ENCODE measurements at regions not wholly inside any gene's neighbourhood (a gene's known extent, or its start where the extent isn't known, plus 50 kb on each side); places are given as distances from the start of the nearest gene placed in this dataset.

- Mint-ChIP-seq H3K27me3 (ENCODE audit: unreplicated experiment) (no peaks in the 10 kb centered on the region), H3K4me3 (ENCODE audit: unreplicated experiment) (no peak overlapping the region), H3K9me3 (ENCODE audit: unreplicated experiment) (peaks cover 14% of the 10 kb centered on the region), H3K27ac (ENCODE audit: unreplicated experiment) (no peak overlapping the region), H3K4me1 (ENCODE audit: unreplicated experiment) (no peaks in the 10 kb centered on the region), H3K36me3 (ENCODE audit: unreplicated experiment) (no peaks in the 10 kb centered on the region)
- no peak for TF ChIP-seq CTCF (IDR thresholded peaks at IDR 0.05)
- no peak for DNase-seq (ENCODE audit: extremely low spot score, unreplicated experiment)
Observed at GRCh38 chr4:58543465-58543864, 1433.3 kb upstream of the IGFBP7 start.

- H3K4me3 Mint-ChIP-seq (ENCODE audit: unreplicated experiment), result no peak overlapping the region
- TF ChIP-seq CTCF (IDR thresholded peaks at IDR 0.05), result no peak
- DNase-seq (ENCODE audit: extremely low spot score, unreplicated experiment), result no peak
- no peaks in the 10 kb centered on the region for H3K4me1 Mint-ChIP-seq (ENCODE audit: unreplicated experiment)
- no peaks in the 10 kb centered on the region for H3K27me3 Mint-ChIP-seq (ENCODE audit: unreplicated experiment)
- H3K27ac Mint-ChIP-seq (ENCODE audit: unreplicated experiment), result no peak overlapping the region
- peaks cover 21% of the 10 kb centered on the region for H3K9me3 Mint-ChIP-seq (ENCODE audit: unreplicated experiment)
- H3K36me3 Mint-ChIP-seq (ENCODE audit: unreplicated experiment), result no peaks in the 10 kb centered on the region
Observed at GRCh38 chr4:58541926-58542325, 1431.7 kb upstream of the IGFBP7 start.

- Mint-ChIP-seq H3K4me3 (ENCODE audit: unreplicated experiment) (no peak overlapping the region), H3K4me1 (ENCODE audit: unreplicated experiment) (no peaks in the 10 kb centered on the region), H3K36me3 (ENCODE audit: unreplicated experiment) (no peaks in the 10 kb centered on the region), H3K9me3 (ENCODE audit: unreplicated experiment) (no peaks in the 10 kb centered on the region), H3K27ac (ENCODE audit: unreplicated experiment) (no peak overlapping the region), H3K27me3 (ENCODE audit: unreplicated experiment) (peaks cover 3% of the 10 kb centered on the region)
- no peak for TF ChIP-seq CTCF (IDR thresholded peaks at IDR 0.05)
- DNase-seq (ENCODE audit: extremely low spot score, unreplicated experiment), result no peak
Observed at GRCh38 chr4:58522765-58523382, 1412.7 kb upstream of the IGFBP7 start.

- H3K27ac Mint-ChIP-seq (ENCODE audit: unreplicated experiment), result no peak overlapping the region
- H3K9me3 Mint-ChIP-seq (ENCODE audit: unreplicated experiment), result no peaks in the 10 kb centered on the region
- no peak for DNase-seq (ENCODE audit: extremely low spot score, unreplicated experiment)
- no peak overlapping the region for H3K4me3 Mint-ChIP-seq (ENCODE audit: unreplicated experiment)
- peaks cover 3% of the 10 kb centered on the region for H3K27me3 Mint-ChIP-seq (ENCODE audit: unreplicated experiment)
- H3K36me3 Mint-ChIP-seq (ENCODE audit: unreplicated experiment), result no peaks in the 10 kb centered on the region
- TF ChIP-seq CTCF (IDR thresholded peaks at IDR 0.05), result no peak
- no peaks in the 10 kb centered on the region for H3K4me1 Mint-ChIP-seq (ENCODE audit: unreplicated experiment)
Observed at GRCh38 chr4:58515226-58515625, 1405.0 kb upstream of the IGFBP7 start.

DNA sequence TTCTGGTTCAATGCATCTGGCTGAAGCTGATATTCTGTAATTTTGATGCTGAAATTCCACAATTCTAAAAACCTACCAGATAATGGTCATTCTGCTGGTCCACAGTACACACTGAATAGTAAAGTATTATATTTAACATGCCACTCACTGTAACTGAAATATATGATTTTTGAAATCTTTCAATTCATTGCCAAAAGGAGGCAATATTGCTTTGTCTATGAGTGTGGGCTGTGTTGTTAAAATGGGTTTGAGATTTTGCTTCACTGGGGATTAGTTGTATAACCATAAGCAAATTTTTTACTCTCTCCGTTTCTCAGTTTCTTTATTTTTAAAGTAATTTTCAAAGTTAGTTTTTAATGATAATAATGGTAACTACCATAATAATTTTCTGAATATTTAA is 1404.1 kb upstream of the IGFBP7 start:
- no peak for TF ChIP-seq CTCF (IDR thresholded peaks at IDR 0.05)
- no peak for DNase-seq (ENCODE audit: extremely low spot score, unreplicated experiment)
- Mint-ChIP-seq H3K27ac (ENCODE audit: unreplicated experiment) (no peak overlapping the region), H3K9me3 (ENCODE audit: unreplicated experiment) (no peaks in the 10 kb centered on the region), H3K27me3 (ENCODE audit: unreplicated experiment) (no peaks in the 10 kb centered on the region), H3K4me3 (ENCODE audit: unreplicated experiment) (no peak overlapping the region), H3K4me1 (ENCODE audit: unreplicated experiment) (no peaks in the 10 kb centered on the region), H3K36me3 (ENCODE audit: unreplicated experiment) (no peaks in the 10 kb centered on the region)

Data from osteocyte (in vitro differentiated cells).